B cell (primary cell): ENCODE measurements at regions not wholly inside any gene's neighbourhood (a gene's known extent, or its start where the extent isn't known, plus 50 kb on each side); places are given as distances from the start of the nearest gene placed in this dataset.

Experiments used
- ATAC-seq: fragments of 200-7000 bp; cut with Tn5 transposase; one replicate; pipeline ENCODE4 v1.10.0; 2021; ENCODE audit warnings: low read depth, mild to moderate bottlenecking, moderate number of reproducible peaks, moderate library complexity
- CTCF ChIA-PET: fragments of 350-600 bp; sonication (Branson Sonifier 250); formaldehyde crosslinking; loops from one replicate; lab custom pipeline; 2021; ENCODE audit warnings: antibody characterized with exemption, inconsistent platforms; lab: Charles Lee
- POLR2A ChIA-PET: fragments of 350-600 bp; sonication (Branson Sonifier 250); formaldehyde crosslinking; loops from one replicate; lab custom pipeline; 2021; ENCODE audit warnings: antibody characterized with exemption; lab: Charles Lee
- DNase-seq: peaks from one replicate; pipeline ENCODE4 v3.0.0; 2013
- H2AFZ ChIP-seq: 2 replicates; pipeline ENCODE4 v1.6.1; 2012; ENCODE audit warnings: mild to moderate bottlenecking, low read depth, low read length; ENCODE audit not compliant: insufficient read depth, poor library complexity, severe bottlenecking
- H3K27ac ChIP-seq, 2 donors: 1 replicate in 1 of 2; 2 replicates in 1 of 2; pipeline ENCODE4 v1.5.1; 2012 to 2013; ENCODE audit warnings: low read length in 2 of 2, mild to moderate bottlenecking in 2 of 2, moderate library complexity in 1 of 2
- H3K27me3 ChIP-seq, 4 experiments: fragments of 200-600 bp in 1 of 4; sonication (generic) in 1 of 4; replicated peaks in 1 of 4; 1 replicate in 2 of 4; 2 replicates in 2 of 4; pipeline versions ENCODE4 v1.6.1 to v1.7.0; 2013 to 2016; ENCODE audit warnings: low read length in 3 of 4, mild to moderate bottlenecking in 2 of 4, mixed read lengths in 1 of 4, moderate library complexity in 1 of 4; ENCODE audit not compliant: insufficient read depth in 4 of 4, control insufficient read depth in 3 of 4; ENCODE audit errors: control extremely low read depth in 1 of 4
- H3K36me3 ChIP-seq, 2 experiments: replicated peaks in 1 of 2; 1 replicate in 1 of 2; 2 replicates in 1 of 2; pipeline versions ENCODE4 v1.6.1 to v1.7.1; 2013; ENCODE audit warnings: low read length in 1 of 2; ENCODE audit not compliant: insufficient read depth in 2 of 2, control insufficient read depth in 1 of 2; ENCODE audit errors: control extremely low read depth in 1 of 2, extremely low read depth in 1 of 2
- H3K4me1 ChIP-seq, 2 donors: fragments of 200-600 bp in 1 of 2; sonication (generic) in 1 of 2; 1 replicate in 1 of 2; 2 replicates in 1 of 2; pipeline versions ENCODE4 v1.5.1 to v1.6.1; 2013 to 2017; ENCODE audit warnings: low read length in 2 of 2; ENCODE audit not compliant: control insufficient read depth in 2 of 2, insufficient read depth in 2 of 2
- H3K4me2 ChIP-seq: replicated peaks from 2 replicates; pipeline ENCODE3; 2012; ENCODE audit warnings: mild to moderate bottlenecking, low read depth, low read length; ENCODE audit not compliant: poor library complexity, severe bottlenecking
- H3K4me3 ChIP-seq, 5 experiments: fragments of 200-600 bp in 1 of 5; sonication (generic) in 1 of 5; 1 replicate in 3 of 5; 2 replicates in 2 of 5; pipeline versions ENCODE4 v1.5.1 to v1.7.0; 2011 to 2016; ENCODE audit warnings: low read length in 4 of 5, mild to moderate bottlenecking in 4 of 5, low read depth in 2 of 5, control low read depth in 1 of 5, moderate library complexity in 1 of 5; ENCODE audit not compliant: insufficient read depth in 1 of 5; ENCODE audit errors: control extremely low read depth in 1 of 5, extremely low read depth in 1 of 5
- H3K79me2 ChIP-seq: fragments of 200-600 bp; sonication (generic); one replicate; pipeline ENCODE4 v1.6.0; 2016; ENCODE audit warnings: low read length; ENCODE audit not compliant: control insufficient read depth, insufficient read depth
- H3K9ac ChIP-seq: fragments of 200-600 bp; sonication (generic); 2 replicates; pipeline ENCODE4 v1.6.1; 2017; ENCODE audit warnings: mild to moderate bottlenecking, low read length, moderate library complexity
- H3K9me3 ChIP-seq, 3 donors: one replicate each; pipeline versions ENCODE4 v1.6.1 to v1.7.1; 2013; ENCODE audit warnings: low read length in 2 of 3; ENCODE audit not compliant: control insufficient read depth in 2 of 3, insufficient read depth in 1 of 3; ENCODE audit errors: control extremely low read depth in 1 of 3
- H4K20me1 ChIP-seq: 2 replicates; pipeline ENCODE4 v1.6.0; 2012; ENCODE audit warnings: mild to moderate bottlenecking, low read length; ENCODE audit not compliant: insufficient read depth, control insufficient read depth, poor library complexity, severe bottlenecking
- H3K27ac Mint-ChIP-seq: one replicate; pipeline ENCODE4 v1.8.0; 2021; ENCODE audit warnings: mixed read lengths
- H3K27me3 Mint-ChIP-seq: one replicate; pipeline ENCODE4 v1.8.0; 2021; ENCODE audit warnings: mixed read lengths
- H3K4me1 Mint-ChIP-seq: one replicate; pipeline ENCODE4 v1.8.0; 2021; ENCODE audit warnings: mixed read lengths
- H3K4me3 Mint-ChIP-seq: one replicate; pipeline ENCODE4 v1.8.0; 2021; ENCODE audit warnings: mixed read lengths
- H3K9me3 Mint-ChIP-seq: one replicate; pipeline ENCODE4 v1.8.0; 2022; ENCODE audit warnings: mixed read lengths; ENCODE audit not compliant: insufficient read depth
- CTCF ChIP-seq: fragments of 200-600 bp; IDR thresholded peaks from one replicate; pipeline ENCODE4 v1.8.0; 2022; ENCODE audit warnings: antibody characterized with exemption, mild to moderate bottlenecking
- EZH2 ChIP-seq: IDR thresholded peaks from 2 replicates; pipeline ENCODE4 v1.6.1; 2012; ENCODE audit warnings: borderline replicate concordance, low read depth, mild to moderate bottlenecking, moderate library complexity, low read length; ENCODE audit not compliant: insufficient read depth, poor library complexity, severe bottlenecking
- WGBS: methylation state at CpG from one replicate; pipeline ENCODE4 v1.1.5; 2013; ENCODE audit warnings: missing lambda C conversion rate; ENCODE audit not compliant: insufficient coverage; 5-methylcytosine and 5-hydroxymethylcytosine counted together
- intact Hi-C: fragments of 100-400 bp; cut with micrococcal nuclease; formaldehyde crosslinking; loops from one replicate; pipeline ENCODE4 v1.10.0; 2022

- Histone ChIP-seq H3K27ac (no peak overlapping the region), H3K4me2 (no peak overlapping the region), H3K36me3 (no peaks in the 10 kb centered on the region), H3K9me3 (peaks cover 0 to 24% (median 0%) of the 10 kb centered on the region in 3 donors), H3K79me2 (no peaks in the 10 kb centered on the region), H3K4me3 (no peak overlapping the region), H4K20me1 (no peaks in the 10 kb centered on the region), H3K9ac (no peak overlapping the region), H2AFZ (no peak overlapping the region), H3K4me1 (no peaks in the 10 kb centered on the region), H3K27me3 (no peaks in the 10 kb centered on the region)
- intact Hi-C loops: no loop called here
- Mint-ChIP-seq H3K27ac (no peak overlapping the region), H3K4me1 (no peaks in the 10 kb centered on the region), H3K27me3 (no peaks in the 10 kb centered on the region), H3K9me3 (no peaks in the 10 kb centered on the region), H3K4me3 (no peak overlapping the region)
- no peak for DNase-seq
- ChIA-PET CTCF (no interaction called here), POLR2A (no interaction called here)
- TF ChIP-seq CTCF: no peak
- no peak for TF ChIP-seq EZH2
- no peak for ATAC-seq
- 94% methylated on average over 6 of the region's 6 CpGs for WGBS
Observed at GRCh38 chr18:37671530-37671929, 105.9 kb upstream of the CELF4 start.

GRCh38 chr18:37671119-37671518 lies 105.5 kb upstream of the CELF4 start:
- no peak for TF ChIP-seq CTCF
- no peak for TF ChIP-seq EZH2
- no peak overlapping the region for H3K4me2 ChIP-seq
- ChIA-PET POLR2A (no interaction called here), CTCF (no interaction called here)
- H2AFZ ChIP-seq: no peak overlapping the region
- peaks cover 0 to 24% (median 0%) of the 10 kb centered on the region in 3 donors for H3K9me3 ChIP-seq
- H3K4me1 Mint-ChIP-seq: no peaks in the 10 kb centered on the region
- H3K9me3 Mint-ChIP-seq: no peaks in the 10 kb centered on the region
- H3K4me3 Mint-ChIP-seq: no peak overlapping the region
- H3K27me3 ChIP-seq: no peaks in the 10 kb centered on the region
- H3K36me3 ChIP-seq: no peaks in the 10 kb centered on the region
- H3K9ac ChIP-seq: no peak overlapping the region
- intact Hi-C loops: no loop called here
- no peak for DNase-seq
- H3K79me2 ChIP-seq: no peaks in the 10 kb centered on the region
- H3K27ac Mint-ChIP-seq: no peak overlapping the region
- 95% methylated on average over 14 of the region's 14 CpGs for WGBS
- no peaks in the 10 kb centered on the region for H3K27me3 Mint-ChIP-seq
- no peak overlapping the region for H3K4me3 ChIP-seq
- no peak overlapping the region for H3K27ac ChIP-seq
- no peaks in the 10 kb centered on the region for H3K4me1 ChIP-seq
- no peaks in the 10 kb centered on the region for H4K20me1 ChIP-seq
- no peak for ATAC-seq
